ENCODE measurements at regions not wholly inside any gene's neighbourhood (a gene's known extent, or its start where the extent isn't known, plus 50 kb on each side); places are given as distances from the start of the nearest gene placed in this dataset.

DNA sequence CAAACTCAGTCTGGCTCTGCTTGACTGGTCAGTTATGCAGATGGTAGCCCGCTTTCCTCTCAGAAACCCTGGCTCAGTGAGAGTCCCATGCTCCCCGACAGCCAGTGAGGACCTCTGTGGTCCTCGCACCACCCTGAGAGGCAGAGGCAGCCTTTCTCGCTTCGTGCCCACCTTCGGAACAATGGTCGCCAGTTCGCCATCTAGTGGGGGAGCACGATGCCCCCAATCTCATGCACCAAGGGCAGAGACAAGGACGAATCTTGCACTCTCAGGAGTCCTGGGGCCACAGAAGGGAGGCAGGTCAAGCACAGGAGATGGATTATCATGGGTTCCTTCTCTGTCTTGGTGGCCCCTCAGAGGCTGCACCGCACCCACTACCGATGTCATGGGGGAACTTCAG lies 75.2 kb downstream of the RHCG start:
- Histone ChIP-seq H3K4me2 (ENCODE audit: low read length) (no peak overlapping the region), H3K4me1 (no peaks in the 10 kb centered on the region), H3K36me3 (ENCODE audit: control insufficient read depth, insufficient read depth, low read length) (no peaks in the 10 kb centered on the region), H3K4me3 (ENCODE audit: low read depth, low read length) (no peak overlapping the region), H3K27me3 (ENCODE audit: control insufficient read depth, insufficient read depth, low read length) (no peaks in the 10 kb centered on the region), H3K27ac (no peak overlapping the region), H3K9ac (no peak overlapping the region), H3K79me2 (no peaks in the 10 kb centered on the region), H3K9me3 (ENCODE audit: control insufficient read depth, low read length) (no peaks in the 10 kb centered on the region), H2AFZ (no peak overlapping the region)
- TF ChIP-seq, protein P1, sequence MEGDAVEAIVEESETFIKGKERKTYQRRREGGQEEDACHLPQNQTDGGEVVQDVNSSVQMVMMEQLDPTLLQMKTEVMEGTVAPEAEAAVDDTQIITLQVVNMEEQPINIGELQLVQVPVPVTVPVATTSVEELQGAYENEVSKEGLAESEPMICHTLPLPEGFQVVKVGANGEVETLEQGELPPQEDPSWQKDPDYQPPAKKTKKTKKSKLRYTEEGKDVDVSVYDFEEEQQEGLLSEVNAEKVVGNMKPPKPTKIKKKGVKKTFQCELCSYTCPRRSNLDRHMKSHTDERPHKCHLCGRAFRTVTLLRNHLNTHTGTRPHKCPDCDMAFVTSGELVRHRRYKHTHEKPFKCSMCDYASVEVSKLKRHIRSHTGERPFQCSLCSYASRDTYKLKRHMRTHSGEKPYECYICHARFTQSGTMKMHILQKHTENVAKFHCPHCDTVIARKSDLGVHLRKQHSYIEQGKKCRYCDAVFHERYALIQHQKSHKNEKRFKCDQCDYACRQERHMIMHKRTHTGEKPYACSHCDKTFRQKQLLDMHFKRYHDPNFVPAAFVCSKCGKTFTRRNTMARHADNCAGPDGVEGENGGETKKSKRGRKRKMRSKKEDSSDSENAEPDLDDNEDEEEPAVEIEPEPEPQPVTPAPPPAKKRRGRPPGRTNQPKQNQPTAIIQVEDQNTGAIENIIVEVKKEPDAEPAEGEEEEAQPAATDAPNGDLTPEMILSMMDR (IDR thresholded peaks at IDR 0.05), result no peak

- H3K27ac ChIP-seq, result no peak overlapping the region
- H3K4me2 ChIP-seq (ENCODE audit: low read length), result no peak overlapping the region
- no peaks in the 10 kb centered on the region for H3K79me2 ChIP-seq
- no peaks in the 10 kb centered on the region for H3K36me3 ChIP-seq (ENCODE audit: control insufficient read depth, insufficient read depth, low read length)
- H3K9me3 ChIP-seq (ENCODE audit: control insufficient read depth, low read length), result no peaks in the 10 kb centered on the region
- no peak overlapping the region for H3K4me3 ChIP-seq (ENCODE audit: low read depth, low read length)
- H2AFZ ChIP-seq, result no peak overlapping the region
- no peaks in the 10 kb centered on the region for H3K4me1 ChIP-seq
- TF ChIP-seq, protein P1 (IDR thresholded peaks at IDR 0.05), result no peak
- H3K27me3 ChIP-seq (ENCODE audit: control insufficient read depth, insufficient read depth, low read length), result no peaks in the 10 kb centered on the region
- H3K9ac ChIP-seq, result no peak overlapping the region
Observed at GRCh38 chr15:89419370-89419984, 76.9 kb downstream of the RHCG start.

DNA sequence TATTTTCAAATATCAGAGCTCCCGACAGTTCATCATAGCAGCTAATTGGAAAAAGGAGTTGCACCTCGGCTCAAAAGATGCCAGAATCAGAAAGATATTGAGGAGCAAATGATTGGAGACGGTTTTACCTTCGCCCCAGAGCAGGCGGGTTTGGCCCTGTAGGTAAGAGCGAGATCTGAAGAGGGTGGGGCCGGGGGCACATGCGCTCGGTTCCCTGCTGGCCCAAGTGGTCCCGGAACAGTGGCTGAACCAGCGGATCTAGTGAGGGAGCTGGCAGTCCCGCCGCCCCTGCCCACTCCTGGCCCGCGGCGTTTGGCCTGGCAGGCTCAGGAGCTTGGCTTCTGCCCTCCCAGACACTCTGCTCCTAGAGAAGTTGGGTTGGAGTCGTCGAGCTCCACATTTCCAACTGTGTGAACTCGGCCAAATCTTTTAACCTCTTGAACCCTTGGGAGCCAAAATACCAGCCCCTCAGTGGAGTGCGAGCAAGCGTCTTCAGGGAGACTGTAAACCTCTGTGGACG lies 79.1 kb downstream of the RHCG start:
- no peak overlapping the region for H2AFZ ChIP-seq
- no peaks in the 10 kb centered on the region for H3K36me3 ChIP-seq (ENCODE audit: control insufficient read depth, insufficient read depth, low read length)
- no peaks in the 10 kb centered on the region for H3K9me3 ChIP-seq (ENCODE audit: control insufficient read depth, low read length)
- no peaks in the 10 kb centered on the region for H3K79me2 ChIP-seq
- no peaks in the 10 kb centered on the region for H3K4me1 ChIP-seq
- no peak overlapping the region for H3K9ac ChIP-seq
- H3K27me3 ChIP-seq (ENCODE audit: control insufficient read depth, insufficient read depth, low read length), result peaks cover 3% of the 10 kb centered on the region
- TF ChIP-seq, protein P1 (IDR thresholded peaks at IDR 0.05), result no peak
- no peak overlapping the region for H3K4me2 ChIP-seq (ENCODE audit: low read length)
- no peak overlapping the region for H3K27ac ChIP-seq
- no peak overlapping the region for H3K4me3 ChIP-seq (ENCODE audit: low read depth, low read length)

DNA sequence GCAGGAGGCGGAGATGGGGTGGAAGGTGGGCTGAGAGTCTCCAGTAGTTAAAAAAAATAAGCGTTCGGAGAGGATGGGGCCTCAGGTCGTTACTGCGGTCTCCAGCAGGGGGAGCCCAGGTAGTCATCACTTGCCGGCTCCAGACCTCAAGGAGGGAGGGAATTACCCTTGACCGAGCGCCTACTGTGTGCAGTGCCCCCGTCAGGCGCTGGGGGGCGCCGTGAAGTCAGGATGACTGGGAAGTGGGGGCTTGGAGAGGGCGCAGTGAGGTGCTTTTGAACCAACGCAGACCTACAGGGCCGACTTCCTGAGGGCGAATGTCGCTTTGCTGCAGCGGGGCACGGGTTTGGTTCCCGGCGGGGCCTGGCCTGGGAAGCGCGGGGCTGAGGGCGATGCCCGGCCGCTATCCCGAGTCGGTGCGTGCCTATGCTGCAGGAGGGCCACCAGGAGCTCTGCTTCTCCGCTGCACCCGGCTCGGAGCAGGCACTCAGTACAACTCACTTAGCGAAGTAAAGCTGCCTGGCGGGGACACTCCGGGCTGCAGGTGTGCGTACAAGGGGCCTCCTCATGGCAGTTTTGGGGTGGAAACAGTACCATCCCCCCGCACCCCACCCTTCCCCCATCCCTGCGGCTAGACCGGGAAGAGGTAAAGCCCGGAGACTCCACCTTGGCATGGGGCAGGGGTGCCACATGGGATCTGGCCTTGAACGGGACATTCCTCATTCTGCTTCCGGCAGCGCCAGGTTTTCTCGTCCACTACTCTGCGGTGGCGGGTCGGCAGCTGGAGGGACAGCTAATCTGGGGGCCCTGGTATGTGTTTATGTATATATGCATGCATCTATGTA lies 79.8 kb downstream of the RHCG start:
- H3K79me2 ChIP-seq, result no peaks in the 10 kb centered on the region
- no peaks in the 10 kb centered on the region for H3K36me3 ChIP-seq (ENCODE audit: control insufficient read depth, insufficient read depth, low read length)
- peaks cover 4% of the 10 kb centered on the region for H3K27me3 ChIP-seq (ENCODE audit: control insufficient read depth, insufficient read depth, low read length)
- H3K4me1 ChIP-seq, result no peaks in the 10 kb centered on the region
- no peak overlapping the region for H3K4me3 ChIP-seq (ENCODE audit: low read depth, low read length)
- no peak overlapping the region for H3K27ac ChIP-seq
- TF ChIP-seq, protein P1 (IDR thresholded peaks at IDR 0.05), result peak; percentile 57
- no peak overlapping the region for H2AFZ ChIP-seq
- no peaks in the 10 kb centered on the region for H3K9me3 ChIP-seq (ENCODE audit: control insufficient read depth, low read length)
- no peak overlapping the region for H3K4me2 ChIP-seq (ENCODE audit: low read length)
- no peak overlapping the region for H3K9ac ChIP-seq

All from parathyroid adenoma (tissue), 2 donors.